Endothelial cell of umbilical vein (primary cell): ENCODE measurements at regions not wholly inside any gene's neighbourhood (a gene's known extent, or its start where the extent isn't known, plus 50 kb on each side); places are given as distances from the start of the nearest gene placed in this dataset.
A peak's percentile ranks its signal among the peaks of the same experiment; 100 is the strongest.

Source experiments
- BruUV-seq: library from RNA; stranded (reverse); fragments of 400-500 nt; replicated peaks from 2 replicates; lab custom pipeline; 2021; lab: Mats Ljungman, UMichigan
- CTCF ChIA-PET: fragments of 300-600, 350-600 bp; sonication (Branson Sonifier 250); formaldehyde crosslinking; loops from one replicate; lab custom pipeline; 2021; ENCODE audit warnings: antibody characterized with exemption, inconsistent platforms; lab: Charles Lee
- POLR2A ChIA-PET: fragments of 300-600, 350-600 bp; sonication (Branson Sonifier 250); formaldehyde crosslinking; loops from one replicate; lab custom pipeline; 2021; ENCODE audit warnings: antibody characterized with exemption, inconsistent platforms; lab: Charles Lee
- DNase-seq: peaks from one replicate; pipeline ENCODE4 v3.0.0-alpha.2; 2011; ENCODE audit warnings: low read depth, low spot score
- FAIRE-seq: peaks from 2 replicates; lab custom pipeline; 2011; peaks lifted over from hg19 to GRCh38; lab: Jason Lieb, UNC
- H2AFZ ChIP-seq: 2 replicates; pipeline ENCODE4 v1.6.0; 2012; ENCODE audit warnings: low read depth, low read length, control low read depth, inconsistent platforms
- H3K27ac ChIP-seq: 2 replicates; pipeline ENCODE4 v1.5.1; 2011; ENCODE audit warnings: low read depth, mild to moderate bottlenecking, control low read depth, low read length, moderate library complexity; ENCODE audit not compliant: insufficient read depth
- H3K27me3 ChIP-seq, 2 experiments: 2 replicates each; pipeline versions ENCODE4 v1.6.0 to v1.6.1; 2011; ENCODE audit warnings: low read length in 2 of 2, mixed read lengths in 1 of 2; ENCODE audit not compliant: control insufficient read depth in 2 of 2, insufficient read depth in 2 of 2
- H3K36me3 ChIP-seq, 2 experiments: 2 replicates in 1 of 2; 3 replicates in 1 of 2; pipeline ENCODE4 v1.5.1; 2011; ENCODE audit warnings: low read length in 2 of 2, mild to moderate bottlenecking in 1 of 2, moderate library complexity in 1 of 2; ENCODE audit not compliant: control insufficient read depth in 2 of 2, insufficient read depth in 2 of 2; ENCODE audit errors: extremely low read depth in 1 of 2
- H3K4me1 ChIP-seq: 3 replicates; pipeline ENCODE4 v1.5.1; 2011; ENCODE audit warnings: mild to moderate bottlenecking, low read length; ENCODE audit not compliant: control insufficient read depth, insufficient read depth; ENCODE audit errors: extremely low read depth
- H3K4me2 ChIP-seq: 2 replicates; pipeline ENCODE4 v1.6.1; 2011; ENCODE audit warnings: low read length, control low read depth, mixed read lengths; ENCODE audit not compliant: insufficient read depth
- H3K4me3 ChIP-seq, 3 experiments: fragments of 200-600 bp in 1 of 3; sonication (generic), shearing (Covaris generic) in 1 of 3; replicated peaks in 1 of 3; 2 replicates each; pipeline ENCODE4 v1.5.1; 2011 to 2016; ENCODE audit warnings: control low read depth in 3 of 3, low read length in 3 of 3, mild to moderate bottlenecking in 2 of 3, inconsistent platforms in 1 of 3, low read depth in 1 of 3, moderate library complexity in 1 of 3; ENCODE audit not compliant: insufficient read depth in 1 of 3
- H3K79me2 ChIP-seq: 2 replicates; pipeline ENCODE4 v1.6.0; 2012; ENCODE audit warnings: low read length, inconsistent platforms; ENCODE audit not compliant: control insufficient read depth, insufficient read depth
- H3K9ac ChIP-seq: replicated peaks from 2 replicates; pipeline ENCODE3; 2011; ENCODE audit warnings: low read length, control low read depth; ENCODE audit not compliant: insufficient read depth; ENCODE audit errors: extremely low read depth
- H3K9me1 ChIP-seq: replicated peaks from 3 replicates; pipeline ENCODE4 v1.6.0; 2011; ENCODE audit warnings: mild to moderate bottlenecking, low read length; ENCODE audit not compliant: control insufficient read depth, insufficient read depth; ENCODE audit errors: extremely low read depth
- H3K9me3 ChIP-seq: replicated peaks from 2 replicates; pipeline ENCODE4 v1.5.1; 2012; ENCODE audit warnings: low read length, inconsistent platforms; ENCODE audit not compliant: control insufficient read depth, insufficient read depth
- H4K20me1 ChIP-seq: replicated peaks from 2 replicates; pipeline ENCODE3; 2011; ENCODE audit warnings: mild to moderate bottlenecking, low read length; ENCODE audit not compliant: control insufficient read depth, insufficient read depth; ENCODE audit errors: extremely low read depth
- EZH2 ChIP-seq: IDR thresholded peaks from 2 replicates; pipeline ENCODE4 v1.6.1; 2012; ENCODE audit warnings: borderline replicate concordance, low read depth, mild to moderate bottlenecking, moderate library complexity, low read length, inconsistent platforms; ENCODE audit not compliant: severe bottlenecking
- FOS ChIP-seq: IDR thresholded peaks from 2 replicates; pipeline ENCODE4 v1.6.1; 2011; ENCODE audit warnings: mild to moderate bottlenecking, low read length, moderate library complexity, borderline replicate concordance; ENCODE audit not compliant: insufficient read depth
- GATA2 ChIP-seq: IDR thresholded peaks from 2 replicates; pipeline ENCODE4 v1.7.0; 2011; ENCODE audit warnings: low read depth, mild to moderate bottlenecking, moderate library complexity, mixed read lengths, low read length; ENCODE audit not compliant: insufficient read length, insufficient read depth
- JUN ChIP-seq: IDR thresholded peaks from 2 replicates; pipeline ENCODE4 v1.6.1; 2011; ENCODE audit warnings: borderline replicate concordance, low read depth; ENCODE audit not compliant: insufficient read length, insufficient read depth
- MAX ChIP-seq: IDR thresholded peaks from 2 replicates; pipeline ENCODE4 v1.6.1; 2011; ENCODE audit not compliant: insufficient read depth, insufficient read length
- MYC ChIP-seq: IDR thresholded peaks from one replicate; pipeline ENCODE4 v1.6.1; 2011; ENCODE audit warnings: mild to moderate bottlenecking, low read depth, low read length
- POLR2A ChIP-seq: IDR thresholded peaks from 2 replicates; pipeline ENCODE4 v1.6.1; 2012; ENCODE audit warnings: low read depth, mild to moderate bottlenecking, control low read depth, low read length
- POLR2AphosphoS5 ChIP-seq: IDR thresholded peaks from 2 replicates; pipeline ENCODE4 v1.6.1; 2012; ENCODE audit warnings: low read depth, mild to moderate bottlenecking, control low read depth, low read length, moderate library complexity; ENCODE audit not compliant: insufficient read depth
- dilution Hi-C: fragments of 300-500 bp; cut with MboI; formaldehyde crosslinking; loops from one replicate; pipeline ENCODE4 v1.15.0; 2019; ENCODE audit warnings: low sequenced_read_pairs; ENCODE audit not compliant: extremely low pct_ligation_motif_present
- intact Hi-C: fragments of 100-400 bp; cut with micrococcal nuclease; formaldehyde crosslinking; loops from one replicate; pipeline ENCODE4 v1.10.0; 2022

DNA sequence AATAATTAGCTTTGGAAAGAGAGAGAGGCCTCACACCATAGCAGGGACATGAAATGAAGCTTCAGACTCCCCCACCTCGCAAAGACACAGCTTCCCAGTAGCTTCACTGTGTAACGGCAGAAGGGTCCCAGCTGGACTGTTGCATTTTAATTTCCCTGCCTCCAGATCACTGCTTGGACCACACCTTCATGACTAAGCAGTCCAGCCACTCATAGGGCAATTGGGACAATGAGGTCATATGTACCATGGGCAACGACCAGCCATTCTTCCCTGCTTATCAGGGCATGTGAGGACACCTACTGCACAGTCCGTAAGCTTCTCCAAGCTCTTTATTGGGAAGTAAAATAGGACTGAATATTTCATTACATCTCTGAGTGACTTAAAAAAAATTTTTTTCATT is 183.0 kb downstream of the MREG start:
- H4K20me1 ChIP-seq: no peaks in the 10 kb centered on the region
- DNase-seq (peak; percentile 76), FAIRE-seq (peak; percentile 87)
- dilution Hi-C loops (no loop called here), intact Hi-C loops (loop anchor here (1.0 to 5.0 kb wide), 3 partner anchors 73 to 138 kb away; no protein-coding TSS in a partner anchor)
- H3K4me2 ChIP-seq: peak overlapping the region; percentile 0
- BruUV-seq: no TSS peak
- H3K36me3 ChIP-seq: peaks cover 2% of the 10 kb centered on the region in 2 experiments
- ChIA-PET POLR2A (interaction anchor here (0.7 to 1.2 kb wide), 3 partner anchors 17 to 119 kb away, joined by 3 to 4 read pairs (median 3); no protein-coding TSS in a partner anchor), CTCF (interaction anchor here (0.6 to 1.8 kb wide), 14 partner anchors 17 to 390 kb away, joined by 3 to 7 read pairs (median 3); no protein-coding TSS in a partner anchor)
- H3K9me3 ChIP-seq: no peaks in the 10 kb centered on the region
- peaks cover 63% of the 10 kb centered on the region for H3K4me1 ChIP-seq
- no peak overlapping the region for H3K9ac ChIP-seq
- H2AFZ ChIP-seq: no peak overlapping the region
- peaks cover 54% of the 10 kb centered on the region for H3K79me2 ChIP-seq
- peak overlapping the region; percentile 75 for H3K27ac ChIP-seq
- TF ChIP-seq POLR2A (peak; percentile 60), GATA2 (no peak), JUN (peak; percentile 65), MYC (no peak), MAX (no peak), FOS (peak; percentile 70), POLR2AphosphoS5 (peak; percentile 15)
- no peaks in the 10 kb centered on the region for H3K27me3 ChIP-seq
- H3K4me3 ChIP-seq: no peak overlapping the region
- H3K9me1 ChIP-seq: no peaks in the 10 kb centered on the region

- Histone ChIP-seq H2AFZ (no peak overlapping the region), H3K9me3 (no peaks in the 10 kb centered on the region), H3K79me2 (peaks cover 55% of the 10 kb centered on the region), H3K4me3 (no peak overlapping the region), H3K27me3 (no peaks in the 10 kb centered on the region), H3K4me2 (no peak overlapping the region), H3K4me1 (peaks cover 52% of the 10 kb centered on the region), H3K9me1 (no peaks in the 10 kb centered on the region), H4K20me1 (no peaks in the 10 kb centered on the region), H3K36me3 (peaks cover 2% of the 10 kb centered on the region in 2 experiments), H3K27ac (no peak overlapping the region), H3K9ac (no peak overlapping the region)
- dilution Hi-C loops: no loop called here
- DNase-seq (no peak), FAIRE-seq (no peak)
- ChIA-PET CTCF (interaction anchor here (1.0 to 1.4 kb wide), 8 partner anchors 17 to 404 kb away, joined by 3 to 7 read pairs (median 4); no protein-coding TSS in a partner anchor), POLR2A (no interaction called here)
- TF ChIP-seq MAX (no peak), EZH2 (no peak)
- intact Hi-C loops: no loop called here
- BruUV-seq: no TSS peak
Measured at GRCh38 chr2:215829261-215829660, 184.1 kb downstream of the MREG start.
